Astrocyte of the spinal cord (primary cell): ENCODE measurements at regions not wholly inside any gene's neighbourhood (a gene's known extent, or its start where the extent isn't known, plus 50 kb on each side); places are given as distances from the start of the nearest gene placed in this dataset.

Source experiments
- DNase-seq: peaks from one replicate; pipeline ENCODE4 v3.0.0; 2011; ENCODE audit warnings: low read depth, low spot score
- H3K4me3 ChIP-seq: 2 replicates; pipeline ENCODE4 v1.5.1; 2011; ENCODE audit warnings: low read depth, mild to moderate bottlenecking, low read length, moderate library complexity
- CTCF ChIP-seq: IDR thresholded peaks from 2 replicates; pipeline ENCODE4 v1.5.1; 2012; ENCODE audit warnings: low read depth, mild to moderate bottlenecking, low read length, inconsistent platforms
- in situ Hi-C: cut with HindIII; loops from 2 replicates; pipeline ENCODE4 v1.10.0; 2017; ENCODE audit warnings: low sequenced_read_pairs

GRCh38 chr12:92270521-92270920 lies 124.9 kb upstream of the BTG1 start:
- DNase-seq = no peak
- H3K4me3 ChIP-seq = no peak overlapping the region
- TF ChIP-seq CTCF = no peak
- in situ Hi-C loops = no loop called here

DNA sequence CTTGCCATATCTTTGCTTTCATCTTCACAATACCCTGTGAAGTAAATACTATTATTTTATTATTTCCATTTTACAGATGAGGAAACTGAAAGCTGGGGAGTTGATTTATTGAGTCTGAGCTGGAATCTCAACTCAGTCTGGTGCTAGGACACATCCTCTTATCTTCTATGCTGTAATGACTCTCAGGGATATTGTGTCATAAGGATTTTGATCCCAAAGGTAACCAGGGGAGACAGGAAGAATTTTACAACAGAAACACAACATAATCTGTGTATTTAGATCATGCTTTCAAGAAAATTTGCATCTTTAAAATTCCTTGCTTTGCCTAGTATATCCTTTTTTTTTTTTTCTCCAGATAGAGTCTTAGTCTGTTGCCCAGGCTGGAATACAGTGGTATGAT lies 123.3 kb upstream of the BTG1 start:
- in situ Hi-C loops = no loop called here
- no peak overlapping the region for H3K4me3 ChIP-seq
- TF ChIP-seq CTCF = no peak
- no peak for DNase-seq

DNA sequence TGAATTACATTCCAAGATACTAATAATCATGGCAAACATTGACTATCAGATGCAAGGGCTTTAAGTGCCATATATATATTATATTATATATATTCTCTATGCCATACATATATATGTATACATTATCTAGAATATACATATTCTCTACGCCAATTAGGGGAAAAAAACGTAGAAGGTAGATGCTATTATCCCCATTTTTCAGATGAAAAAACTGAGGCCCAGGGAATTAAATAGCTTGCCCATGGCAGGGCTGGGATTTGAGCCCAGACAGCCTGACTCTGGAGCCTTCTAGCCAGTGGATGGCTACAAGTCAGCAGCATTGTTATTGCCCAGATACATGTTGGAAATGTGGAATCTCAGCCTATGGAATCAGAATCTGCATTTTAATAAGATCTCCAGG lies 116.0 kb upstream of the BTG1 start:
- in situ Hi-C loops = no loop called here
- no peak overlapping the region for H3K4me3 ChIP-seq
- TF ChIP-seq CTCF = no peak
- no peak for DNase-seq

GRCh38 chr12:92261071-92261470 lies 115.4 kb upstream of the BTG1 start:
- no peak for TF ChIP-seq CTCF
- in situ Hi-C loops = no loop called here
- H3K4me3 ChIP-seq = no peak overlapping the region
- DNase-seq = no peak

DNA sequence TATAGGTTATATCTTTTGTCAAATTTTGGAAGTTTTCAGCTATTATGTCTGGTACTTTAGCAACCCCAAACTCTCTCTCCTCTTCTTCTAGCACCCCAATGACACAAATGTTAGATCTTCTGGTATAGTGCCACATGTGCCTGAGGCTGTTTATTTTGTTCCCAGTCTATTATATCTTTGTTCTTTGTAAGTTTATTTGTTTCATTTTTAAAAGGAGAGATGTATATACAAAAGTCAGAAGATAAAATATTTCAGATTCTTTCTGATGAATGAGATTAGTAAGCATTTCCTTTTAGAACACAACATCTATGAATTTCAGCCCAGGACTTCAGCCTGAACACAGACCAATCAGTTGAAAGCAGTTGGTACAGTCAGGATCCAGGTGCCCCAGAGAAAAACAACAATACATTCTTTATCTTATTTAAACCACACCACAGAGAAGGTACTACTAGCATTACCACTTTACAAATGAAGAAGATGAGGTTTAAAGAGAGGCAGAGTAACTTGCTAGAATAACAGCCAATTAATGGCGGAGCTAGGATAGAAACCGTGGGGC lies 114.1 kb upstream of the BTG1 start:
- no peak overlapping the region for H3K4me3 ChIP-seq
- in situ Hi-C loops = no loop called here
- no peak for DNase-seq
- TF ChIP-seq CTCF = no peak

DNA sequence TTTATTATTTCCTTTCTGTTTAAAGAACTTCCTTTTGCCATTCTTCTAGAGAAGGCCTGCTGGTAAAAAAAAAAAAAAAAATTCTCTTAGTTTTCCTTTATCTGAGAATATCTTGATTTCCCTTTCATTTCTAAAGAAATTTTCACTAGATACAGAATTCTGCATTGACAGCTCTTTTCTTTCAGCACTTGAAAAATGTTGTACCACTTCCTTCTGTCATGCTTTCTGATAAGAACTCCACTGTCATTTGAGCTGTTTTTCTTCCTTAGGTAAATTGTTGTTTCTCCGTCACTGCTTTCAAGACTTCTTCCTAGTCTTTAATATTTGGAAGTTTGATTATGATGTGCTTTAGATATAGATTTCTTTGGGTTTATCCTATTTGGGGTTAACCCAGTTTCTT lies 113.6 kb upstream of the BTG1 start:
- TF ChIP-seq CTCF = no peak
- in situ Hi-C loops = no loop called here
- no peak for DNase-seq

DNA sequence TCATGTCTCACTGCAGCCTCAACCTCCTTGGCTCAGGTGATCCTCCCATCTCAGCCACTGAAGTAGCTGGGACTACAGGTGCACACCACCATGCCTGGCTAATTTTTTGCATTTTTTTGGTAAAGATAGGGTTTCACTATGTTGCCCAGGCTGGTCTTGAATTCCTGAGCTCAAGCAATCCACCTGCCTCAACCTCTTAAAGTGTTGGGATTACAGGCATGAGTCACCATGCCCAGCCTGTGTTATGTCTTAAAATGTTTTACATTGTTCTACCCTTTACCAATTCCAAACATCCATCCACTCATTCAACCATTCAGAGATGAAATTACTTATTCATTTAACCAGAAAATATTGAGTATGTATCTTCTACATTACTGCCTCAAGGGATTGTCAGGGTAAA lies 111.6 kb upstream of the BTG1 start:
- DNase-seq = no peak
- no peak for TF ChIP-seq CTCF
- H3K4me3 ChIP-seq = no peak overlapping the region
- in situ Hi-C loops = no loop called here

More for the DNA sequence above, 113.6 kb upstream of the BTG1 start:
- no peak overlapping the region for H3K4me3 ChIP-seq
